ENCODE measurements at regions not wholly inside any gene's neighbourhood (a gene's known extent, or its start where the extent isn't known, plus 50 kb on each side); places are given as distances from the start of the nearest gene placed in this dataset.

DNA sequence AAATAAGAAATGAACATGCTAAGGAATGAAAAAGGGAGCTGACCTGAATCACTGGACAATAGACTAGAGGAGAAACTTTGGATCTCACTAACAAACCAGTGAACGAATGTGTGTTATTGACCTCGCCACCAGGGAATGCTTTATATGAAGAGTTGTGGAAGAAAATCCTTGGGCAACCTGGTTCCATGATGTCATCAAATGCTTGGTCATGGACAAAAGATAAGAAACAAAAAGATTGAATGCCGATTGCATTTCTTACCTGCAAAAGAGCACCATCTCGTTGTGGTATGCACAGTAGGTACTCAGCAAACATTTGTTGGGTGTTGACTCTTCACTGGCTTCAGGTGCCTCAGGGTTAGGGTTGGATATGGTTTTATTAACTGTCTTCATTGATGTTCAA is 165.2 kb upstream of the TSHZ2 start:
- no peak for ATAC-seq
- no peaks in the 10 kb centered on the region for H3K36me3 ChIP-seq
- no peak for TF ChIP-seq POLR2AphosphoS5 (IDR thresholded peaks at IDR 0.05)
- TF ChIP-seq, protein P1, sequence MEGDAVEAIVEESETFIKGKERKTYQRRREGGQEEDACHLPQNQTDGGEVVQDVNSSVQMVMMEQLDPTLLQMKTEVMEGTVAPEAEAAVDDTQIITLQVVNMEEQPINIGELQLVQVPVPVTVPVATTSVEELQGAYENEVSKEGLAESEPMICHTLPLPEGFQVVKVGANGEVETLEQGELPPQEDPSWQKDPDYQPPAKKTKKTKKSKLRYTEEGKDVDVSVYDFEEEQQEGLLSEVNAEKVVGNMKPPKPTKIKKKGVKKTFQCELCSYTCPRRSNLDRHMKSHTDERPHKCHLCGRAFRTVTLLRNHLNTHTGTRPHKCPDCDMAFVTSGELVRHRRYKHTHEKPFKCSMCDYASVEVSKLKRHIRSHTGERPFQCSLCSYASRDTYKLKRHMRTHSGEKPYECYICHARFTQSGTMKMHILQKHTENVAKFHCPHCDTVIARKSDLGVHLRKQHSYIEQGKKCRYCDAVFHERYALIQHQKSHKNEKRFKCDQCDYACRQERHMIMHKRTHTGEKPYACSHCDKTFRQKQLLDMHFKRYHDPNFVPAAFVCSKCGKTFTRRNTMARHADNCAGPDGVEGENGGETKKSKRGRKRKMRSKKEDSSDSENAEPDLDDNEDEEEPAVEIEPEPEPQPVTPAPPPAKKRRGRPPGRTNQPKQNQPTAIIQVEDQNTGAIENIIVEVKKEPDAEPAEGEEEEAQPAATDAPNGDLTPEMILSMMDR (IDR thresholded peaks at IDR 0.05) = no peak
- no peak for TF ChIP-seq EP300 (IDR thresholded peaks at IDR 0.05)
- TF ChIP-seq POLR2A (IDR thresholded peaks at IDR 0.05) = no peak
- H3K4me3 ChIP-seq = no peak overlapping the region
- WGBS, 2 donors (ENCODE audit: low coverage in 1 of 2) = 86 to 87% methylated on average over 4 of the region's 4 CpGs
- H3K27ac ChIP-seq = no peak overlapping the region
- no peaks in the 10 kb centered on the region for H3K27me3 ChIP-seq
- H3K9me3 ChIP-seq = no peaks in the 10 kb centered on the region
- H3K4me1 ChIP-seq = no peaks in the 10 kb centered on the region

DNA sequence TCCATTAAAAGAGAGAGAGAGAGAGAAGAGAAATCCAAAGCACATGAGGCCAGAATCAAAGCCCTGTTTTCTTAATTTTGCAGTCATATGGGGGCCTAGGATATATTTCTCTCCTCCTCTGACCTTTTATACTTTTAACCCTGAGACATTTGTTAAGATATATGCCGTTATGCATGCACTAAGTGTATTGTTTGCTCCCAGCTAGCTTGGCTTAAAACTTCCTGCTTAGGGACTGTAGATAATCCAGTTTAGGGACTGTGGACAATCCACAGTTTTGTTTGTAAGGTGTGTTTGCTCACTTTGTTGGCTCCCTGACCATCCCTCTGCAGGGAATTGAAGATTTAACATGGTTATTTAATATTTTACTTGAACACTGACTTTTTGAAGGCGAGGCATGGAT is 166.3 kb upstream of the TSHZ2 start:
- H3K27ac ChIP-seq = no peak overlapping the region
- whole genome bisulfite sequencing, 2 donors (ENCODE audit: low coverage in 1 of 2) = 59 to 60% methylated on average over 2 of the region's 2 CpGs
- H3K9me3 ChIP-seq = no peaks in the 10 kb centered on the region
- TF ChIP-seq, protein P1 (IDR thresholded peaks at IDR 0.05) = no peak
- TF ChIP-seq EP300 (IDR thresholded peaks at IDR 0.05) = no peak
- TF ChIP-seq POLR2A (IDR thresholded peaks at IDR 0.05) = no peak
- TF ChIP-seq POLR2AphosphoS5 (IDR thresholded peaks at IDR 0.05) = no peak
- ATAC-seq = no peak
- no peaks in the 10 kb centered on the region for H3K4me1 ChIP-seq
- H3K4me3 ChIP-seq = no peak overlapping the region
- no peaks in the 10 kb centered on the region for H3K36me3 ChIP-seq
- no peaks in the 10 kb centered on the region for H3K27me3 ChIP-seq

DNA sequence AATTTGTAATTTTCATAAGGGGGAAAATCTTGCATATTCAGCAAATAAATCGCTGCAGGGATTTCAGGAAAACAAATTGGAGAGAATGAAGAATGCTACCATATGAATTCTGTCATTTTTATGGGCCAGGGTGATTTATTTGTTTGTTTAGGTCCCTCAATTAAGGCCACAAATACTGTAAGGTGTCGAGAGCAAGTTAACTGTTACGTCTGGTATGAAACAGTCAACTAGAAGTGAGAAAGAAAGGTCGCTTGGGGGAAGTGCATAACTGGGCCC is 166.9 kb upstream of the TSHZ2 start:
- 69 to 92% methylated on average over 4 of the region's 4 CpGs for WGBS, 2 donors (ENCODE audit: low coverage in 1 of 2)
- no peak for TF ChIP-seq EP300 (IDR thresholded peaks at IDR 0.05)
- TF ChIP-seq POLR2A (IDR thresholded peaks at IDR 0.05) = no peak
- no peak for TF ChIP-seq POLR2AphosphoS5 (IDR thresholded peaks at IDR 0.05)
- ATAC-seq = no peak
- Histone ChIP-seq H3K4me3 (no peak overlapping the region), H3K9me3 (no peaks in the 10 kb centered on the region), H3K36me3 (no peaks in the 10 kb centered on the region), H3K27me3 (no peaks in the 10 kb centered on the region), H3K27ac (no peak overlapping the region), H3K4me1 (no peaks in the 10 kb centered on the region)

DNA sequence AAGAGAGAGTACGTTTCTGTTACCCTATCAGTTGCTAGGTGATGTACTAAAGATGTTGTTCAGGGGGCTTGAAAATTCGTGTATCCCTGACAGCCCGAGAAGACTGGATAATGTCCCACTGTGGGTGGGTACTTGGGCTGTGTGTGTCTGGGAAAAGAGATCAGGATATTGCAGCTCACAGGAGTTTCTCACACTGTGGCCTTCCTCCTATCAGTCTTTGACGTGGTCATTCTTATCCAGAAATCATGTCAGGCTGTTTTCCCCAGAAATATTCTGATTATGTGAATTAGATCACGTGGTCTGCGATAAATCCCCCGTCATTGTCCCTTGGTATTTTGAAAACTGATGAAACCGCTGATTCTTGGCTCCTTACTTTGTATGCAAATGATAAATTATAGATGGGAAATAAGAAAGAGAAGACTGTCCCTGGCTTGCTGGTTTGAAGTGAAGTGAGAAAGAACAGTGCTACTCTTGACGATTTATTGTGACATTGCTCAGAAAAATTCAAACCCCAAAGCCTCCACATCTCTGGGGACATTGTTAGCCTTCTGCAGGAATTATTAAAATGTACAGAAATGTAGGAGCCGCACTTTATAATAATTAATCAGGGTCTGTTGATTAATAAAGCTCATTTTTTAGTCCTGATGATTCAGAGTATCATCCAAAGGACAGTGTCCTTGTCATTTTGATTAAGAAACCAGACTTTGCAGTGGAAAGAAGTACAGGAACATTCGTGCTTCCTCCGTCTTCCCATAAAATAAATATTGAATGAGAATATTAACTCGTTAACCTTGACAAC is 167.5 kb upstream of the TSHZ2 start:
- Histone ChIP-seq H3K4me3 (no peak overlapping the region), H3K27ac (no peak overlapping the region), H3K9me3 (no peaks in the 10 kb centered on the region), H3K4me1 (no peaks in the 10 kb centered on the region), H3K36me3 (no peaks in the 10 kb centered on the region), H3K27me3 (no peaks in the 10 kb centered on the region)
- 49 to 50% methylated on average over 13 of the region's 13 CpGs for WGBS, 2 donors (ENCODE audit: low coverage in 1 of 2)
- ATAC-seq = no peak
- TF ChIP-seq, protein P1 (IDR thresholded peaks at IDR 0.05) = no peak
- TF ChIP-seq EP300 (IDR thresholded peaks at IDR 0.05) = no peak
- TF ChIP-seq POLR2A (IDR thresholded peaks at IDR 0.05) = no peak
- TF ChIP-seq POLR2AphosphoS5 (IDR thresholded peaks at IDR 0.05) = no peak

DNA sequence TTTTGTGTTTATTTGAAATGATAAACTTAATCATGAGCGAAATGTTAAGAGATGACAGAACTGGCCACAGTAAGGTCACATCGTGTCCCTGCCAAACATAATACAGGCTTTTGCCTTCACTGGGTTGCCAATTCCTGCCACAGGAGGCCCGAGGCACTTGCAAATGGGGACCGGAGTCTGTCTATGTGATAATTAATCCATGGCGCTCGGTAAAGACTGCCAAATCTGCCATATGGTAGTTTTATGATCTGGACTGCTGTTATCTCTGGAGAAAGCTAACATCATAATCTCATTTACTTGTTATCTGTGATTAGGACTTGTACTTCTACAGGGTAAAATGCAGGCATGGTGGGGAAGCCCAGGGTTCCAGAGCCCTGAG is 170.5 kb upstream of the TSHZ2 start:
- H3K36me3 ChIP-seq = no peaks in the 10 kb centered on the region
- H3K4me3 ChIP-seq = no peak overlapping the region
- H3K4me1 ChIP-seq = no peaks in the 10 kb centered on the region
- no peak overlapping the region for H3K27ac ChIP-seq
- WGBS, 2 donors (ENCODE audit: low coverage in 1 of 2) = 67% methylated on average over 1 of the region's 6 CpGs; no CpG with 5 or more reads in 1 of the 2 donors
- H3K9me3 ChIP-seq = no peaks in the 10 kb centered on the region
- TF ChIP-seq, protein P1 (IDR thresholded peaks at IDR 0.05) = no peak
- TF ChIP-seq EP300 (IDR thresholded peaks at IDR 0.05) (no peak), POLR2AphosphoS5 (IDR thresholded peaks at IDR 0.05) (no peak), POLR2A (IDR thresholded peaks at IDR 0.05) (no peak)
- no peak for ATAC-seq
- no peaks in the 10 kb centered on the region for H3K27me3 ChIP-seq

Measured in gastroesophageal sphincter (tissue), 4 donors.